ENCODE measurements at regions not wholly inside any gene's neighbourhood (a gene's known extent, or its start where the extent isn't known, plus 50 kb on each side); places are given as distances from the start of the nearest gene placed in this dataset.

GRCh38 chr4:35516102-35516501 is 728.2 kb downstream of the ARAP2 start:
- TF ChIP-seq POLR2A (IDR thresholded peaks at IDR 0.05; ENCODE audit: low read depth) = no peak
- TF ChIP-seq CTCF (IDR thresholded peaks at IDR 0.05) = no peak
- TF ChIP-seq EP300 (IDR thresholded peaks at IDR 0.05) = no peak
